K562 (cell line): ENCODE measurements at regions not wholly inside any gene's neighbourhood (a gene's known extent, or its start where the extent isn't known, plus 50 kb on each side); places are given as distances from the start of the nearest gene placed in this dataset.

Source experiments
- ATAC-seq: fragments of 200-7000 bp; cut with Tn5 transposase; 3 replicates; pipeline ENCODE4 v1.9.1; 2020; ENCODE audit warnings: moderate library complexity
- BruUV-seq: library from RNA; stranded (reverse); fragments of 400-500 nt; replicated peaks from 2 replicates; lab custom pipeline; 2021; lab: Mats Ljungman, UMichigan
- CTCF ChIA-PET: fragments of 300-600 bp; formaldehyde crosslinking; extraction: SDS; loops from one replicate; lab custom pipeline; 2021; ENCODE audit warnings: low intra/inter-chr PET ratio; lab: Yijun Ruan, JAX
- POLR2A ChIA-PET: fragments of 300-600, 350-650 bp; sonication (Branson Sonifier 250); formaldehyde crosslinking; extraction: SDS; loops from one replicate; lab custom pipeline; 2021; ENCODE audit warnings: antibody characterized with exemption, inconsistent platforms; lab: Yijun Ruan, JAX
- DNase-seq, 4 experiments: peaks; one replicate each; pipeline versions ENCODE4 v3.0.0 to v3.0.0-alpha.2; 2011 to 2018; ENCODE audit warnings: low spot score in 3 of 4, mixed read lengths in 3 of 4; ENCODE audit errors: extremely low read depth in 1 of 4
- FAIRE-seq: peaks from 2 replicates; lab custom pipeline; 2011; peaks lifted over from hg19 to GRCh38; lab: Jason Lieb, UNC
- H2AFZ ChIP-seq: 2 replicates; pipeline ENCODE4 v1.6.0; 2011; ENCODE audit warnings: low read depth, low read length, control low read depth, inconsistent platforms
- H3K27ac ChIP-seq: fragments of 200-600 bp; 3 replicates; pipeline ENCODE4 v1.8.0; 2011; ENCODE audit warnings: low read depth, mild to moderate bottlenecking, control low read depth, inconsistent platforms, low read length, moderate library complexity, mixed read lengths; ENCODE audit errors: extremely low read depth
- H3K27me3 ChIP-seq, 2 experiments: fragments of 300-600 bp in 1 of 2; 2 replicates in 1 of 2; 3 replicates in 1 of 2; pipeline versions ENCODE4 v1.6.0 to v1.8.0; 2011; ENCODE audit warnings: inconsistent platforms in 2 of 2, low read length in 2 of 2, mild to moderate bottlenecking in 1 of 2, mixed read lengths in 1 of 2, moderate library complexity in 1 of 2; ENCODE audit not compliant: control insufficient read depth in 2 of 2, insufficient read depth in 2 of 2
- H3K36me3 ChIP-seq: fragments of 300-600 bp; 3 replicates; pipeline ENCODE4 v1.8.0; 2011; ENCODE audit warnings: mild to moderate bottlenecking, low read length, inconsistent platforms; ENCODE audit not compliant: control insufficient read depth, insufficient read depth
- H3K4me1 ChIP-seq, 2 experiments: fragments of 200-600 bp in 1 of 2; replicated peaks in 1 of 2; 2 replicates in 1 of 2; 3 replicates in 1 of 2; pipeline versions ENCODE4 v1.5.1 to v1.8.0; 2011; ENCODE audit warnings: inconsistent platforms in 2 of 2, low read length in 2 of 2, mild to moderate bottlenecking in 1 of 2, mixed read lengths in 1 of 2, moderate library complexity in 1 of 2; ENCODE audit not compliant: control insufficient read depth in 2 of 2, insufficient read depth in 2 of 2
- H3K4me2 ChIP-seq: 2 replicates; pipeline ENCODE4 v1.6.1; 2011; ENCODE audit warnings: low read length, control low read depth, inconsistent platforms, mixed read lengths; ENCODE audit not compliant: insufficient read depth
- H3K4me3 ChIP-seq: fragments of 200-600 bp; sonication (generic), shearing (Covaris generic); 2 replicates; pipeline ENCODE4 v1.5.1; 2016; ENCODE audit warnings: control low read depth, inconsistent platforms
- H3K79me2 ChIP-seq: fragments of 200-600 bp; 3 replicates; pipeline ENCODE4 v1.8.0; 2011; ENCODE audit warnings: low read length, inconsistent platforms; ENCODE audit not compliant: control insufficient read depth, insufficient read depth
- H3K9ac ChIP-seq, 2 experiments: 2 replicates each; pipeline versions ENCODE4 v1.6.0 to v1.6.1; 2011; ENCODE audit warnings: low read depth in 2 of 2, low read length in 2 of 2, control low read depth in 1 of 2, inconsistent platforms in 1 of 2, mild to moderate bottlenecking in 1 of 2, mixed read lengths in 1 of 2; ENCODE audit not compliant: insufficient read depth in 1 of 2
- H3K9me1 ChIP-seq: one replicate; pipeline ENCODE4 v1.6.0; 2011; ENCODE audit warnings: inconsistent platforms, mild to moderate bottlenecking, low read length, moderate library complexity; ENCODE audit not compliant: control insufficient read depth, insufficient read depth
- H3K9me3 ChIP-seq: replicated peaks from 2 replicates; pipeline ENCODE4 v1.5.1; 2011; ENCODE audit warnings: low read depth, low read length, inconsistent platforms; ENCODE audit not compliant: control insufficient read depth, insufficient read depth
- H4K20me1 ChIP-seq: replicated peaks from 2 replicates; pipeline ENCODE4 v1.6.1; 2011; ENCODE audit warnings: low read length, inconsistent platforms, mixed read lengths; ENCODE audit not compliant: control insufficient read depth, insufficient read depth
- ARHGAP35 ChIP-seq: fragments of 450-650 bp; IDR thresholded peaks from 2 replicates; pipeline ENCODE4 v1.6.1; 2018; ENCODE audit not compliant: partially characterized antibody
- CEBPB ChIP-seq: fragments of 450-650 bp; IDR thresholded peaks from 2 replicates; pipeline ENCODE4 v1.6.1; 2016; ENCODE audit warnings: missing genetic modification characterization, missing compliant biosample characterization
- CEBPG ChIP-seq, 3 experiments: fragments of 200-800 bp in 1 of 3; sonication (Bioruptor generic) in 1 of 3; sonication (generic) in 1 of 3; formaldehyde crosslinking in 1 of 3; IDR thresholded peaks in 2 of 3; conservative IDR thresholded peaks in 1 of 3; 2 replicates each; pipeline versions ENCODE4 v1.6.1 to v1.8.0; 2016 to 2022; ENCODE audit warnings: missing compliant biosample characterization in 2 of 3, missing genetic modification characterization in 2 of 3, mild to moderate bottlenecking in 1 of 3, missing genetic modification reagents in 1 of 3
- GATAD2B ChIP-seq: fragments of 450-650 bp; IDR thresholded peaks from 2 replicates; pipeline ENCODE4 v1.6.1; 2017; ENCODE audit warnings: mild to moderate bottlenecking, borderline replicate concordance
- HEY1 ChIP-seq: fragments of 250-450 bp; sonication (Bioruptor Pico); IDR thresholded peaks from 2 replicates; pipeline ENCODE4 v1.5.0; 2020; ENCODE audit warnings: mild to moderate bottlenecking, moderate library complexity, borderline replicate concordance
- KHSRP ChIP-seq: fragments of 450-650 bp; IDR thresholded peaks from 2 replicates; pipeline ENCODE4 v1.6.1; 2017
- L3MBTL2 ChIP-seq: fragments of 450-650 bp; IDR thresholded peaks from 2 replicates; pipeline ENCODE4 v1.6.1; 2016; ENCODE audit warnings: mild to moderate bottlenecking, moderate library complexity
- NCOA6 ChIP-seq: fragments of 450-650 bp; IDR thresholded peaks from 2 replicates; pipeline ENCODE4 v1.6.1; 2017; ENCODE audit warnings: mild to moderate bottlenecking
- SAFB2 ChIP-seq: fragments of 200-400 bp; formaldehyde crosslinking; IDR thresholded peaks from 2 replicates; pipeline ENCODE4 v1.6.1; 2018; ENCODE audit warnings: borderline replicate concordance, low read length, low read depth, moderate library complexity; ENCODE audit not compliant: severe bottlenecking
- SMARCB1 ChIP-seq: IDR thresholded peaks from 2 replicates; pipeline ENCODE4 v1.6.1; 2011; ENCODE audit warnings: improper control_type of control experiment, low read depth; ENCODE audit not compliant: insufficient read length
- TBP ChIP-seq: optimal IDR thresholded peaks from 2 replicates; pipeline ENCODE3; 2011; ENCODE audit warnings: low read depth, low read length, improper control_type of control experiment
- ZFPM2 ChIP-seq: fragments of 250-450 bp; sonication (Bioruptor Pico); IDR thresholded peaks from 2 replicates; pipeline ENCODE4 v1.5.1; 2022; ENCODE audit warnings: mild to moderate bottlenecking
- ZNF239 ChIP-seq: fragments of 250-450 bp; sonication (Bioruptor Pico); IDR thresholded peaks from 2 replicates; pipeline ENCODE4 v1.4.0; 2020; ENCODE audit warnings: mild to moderate bottlenecking
- ZNF518B ChIP-seq: fragments of 250-450 bp; sonication (Bioruptor Pico); IDR thresholded peaks from 2 replicates; pipeline ENCODE4 v1.5.0; 2021; ENCODE audit warnings: mild to moderate bottlenecking, moderate library complexity
- WGBS: fragments of 100-300 bp; shearing (Covaris generic); methylation state at CpG from one replicate; pipeline ENCODE4 v1.1.6; 2016; ENCODE audit warnings: low coverage, mixed read lengths; ENCODE audit not compliant: insufficient coverage; ENCODE audit errors: missing lambda C conversion rate; 5-methylcytosine and 5-hydroxymethylcytosine counted together
- in situ Hi-C: fragments of 300-500 bp; cut with MboI; formaldehyde crosslinking; loops from 4 replicates; pipeline ENCODE4 v1.15.0; 2018; ENCODE audit warnings: inconsistent platforms, mixed read lengths
- intact Hi-C: fragments of 100-400 bp; cut with micrococcal nuclease; formaldehyde crosslinking; loops from 2 replicates; pipeline ENCODE4 v1.14.2; 2022

DNA sequence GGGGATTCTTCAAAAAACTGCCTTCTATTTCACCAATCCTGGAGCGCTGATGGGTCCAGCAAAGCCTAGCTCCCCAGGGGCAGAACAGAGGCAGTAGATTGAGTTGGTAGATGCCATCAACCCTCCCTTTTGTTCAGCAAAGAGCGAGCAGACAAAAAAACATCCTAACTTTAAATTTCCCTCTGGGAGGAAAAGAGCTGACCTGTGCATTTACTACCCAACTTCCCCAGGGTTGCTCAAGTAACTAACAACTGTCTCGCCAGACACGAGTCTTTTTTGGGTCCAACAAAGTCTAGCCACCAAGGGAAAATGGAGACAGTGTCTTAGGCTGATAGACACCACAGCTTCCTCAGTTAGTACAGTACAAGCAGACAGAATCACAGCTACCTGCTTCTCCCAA is 476.3 kb upstream of the GRIA1 start:
- Histone ChIP-seq H3K9me1 (no peaks in the 10 kb centered on the region), H3K9ac (no peak overlapping the region), H3K4me3 (no peak overlapping the region), H2AFZ (no peak overlapping the region), H3K27ac (no peak overlapping the region), H3K9me3 (no peaks in the 10 kb centered on the region), H3K27me3 (no peaks in the 10 kb centered on the region), H3K36me3 (no peaks in the 10 kb centered on the region), H4K20me1 (no peaks in the 10 kb centered on the region), H3K4me2 (no peak overlapping the region), H3K4me1 (no peaks in the 10 kb centered on the region), H3K79me2 (no peaks in the 10 kb centered on the region)
- DNase-seq: no peak
- BruUV-seq: no TSS peak
- in situ Hi-C loops: no loop called here
- ChIA-PET POLR2A (no interaction called here), CTCF (no interaction called here)
- no peak for ATAC-seq
- 0% methylated on average over 4 of the region's 4 CpGs for WGBS
- intact Hi-C loops: no loop called here
- FAIRE-seq: no peak
- no peak for TF ChIP-seq TBP
- no peak for TF ChIP-seq ARHGAP35
- TF ChIP-seq HEY1 (CRISPR knock-in tag): no peak
- no peak for TF ChIP-seq L3MBTL2
- TF ChIP-seq ZNF239 (CRISPR knock-in tag): no peak
- no peak for TF ChIP-seq ZFPM2 (CRISPR knock-in tag)

DNA sequence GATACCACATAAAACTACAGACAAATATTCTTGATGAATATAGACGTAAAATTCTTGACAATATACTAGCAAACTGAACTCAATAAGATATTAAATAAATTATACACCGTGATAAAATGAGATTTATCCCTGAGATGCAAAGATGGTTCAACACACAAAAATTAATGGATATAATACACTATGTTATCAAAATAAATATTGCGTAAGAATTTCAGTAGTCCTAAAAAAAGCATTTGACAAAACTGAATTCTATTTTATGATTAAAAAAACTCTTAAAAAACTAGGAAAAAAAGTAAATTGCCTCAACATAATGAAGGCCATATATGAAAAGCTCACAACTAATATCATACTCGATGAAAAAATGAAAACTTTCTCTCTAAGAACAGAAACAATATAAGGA is 472.3 kb upstream of the GRIA1 start:
- no peaks in the 10 kb centered on the region for H3K36me3 ChIP-seq
- no peak overlapping the region for H3K9ac ChIP-seq
- 0% methylated on average over 4 of the region's 4 CpGs for WGBS

More for the DNA sequence above, 472.3 kb upstream of the GRIA1 start:
- H4K20me1 ChIP-seq: no peaks in the 10 kb centered on the region
- BruUV-seq: no TSS peak
- TF ChIP-seq SMARCB1 (no peak), CEBPB (tag) (peak; percentile 44; the same call in 1 of the 2 replicates), CEBPG (CRISPR knock-in tag; IDR thresholded peaks at IDR 0.05) (no peak), CEBPG (tag; conservative IDR thresholded peaks at IDR 0.05 in 1 of 2, IDR thresholded peaks at IDR 0.05 in 1 of 2) (peak in 1 of 2 experiments; percentile 87; a peak in 2 of 4 replicates), NCOA6 (no peak), SAFB2 (no peak), KHSRP (no peak), GATAD2B (no peak), ZNF518B (CRISPR knock-in tag) (no peak)
- CTCF ChIA-PET: no interaction called here
- H3K9me3 ChIP-seq: 0 out of 2 replicates have a peak, but pooled peaks cover 4% of the 10 kb centered on the region
- H3K4me2 ChIP-seq: no peak overlapping the region
- H3K4me3 ChIP-seq: no peak overlapping the region
- H3K4me1 ChIP-seq: no peaks in the 10 kb centered on the region
- H3K79me2 ChIP-seq: no peaks in the 10 kb centered on the region
- H2AFZ ChIP-seq: no peak overlapping the region
- no peaks in the 10 kb centered on the region for H3K27me3 ChIP-seq
- POLR2A ChIA-PET: no interaction called here
- intact Hi-C loops (no loop called here), in situ Hi-C loops (no loop called here)
- FAIRE-seq (no peak), DNase-seq (no peak), ATAC-seq (no peak)
- H3K9me1 ChIP-seq: no peaks in the 10 kb centered on the region
- no peak overlapping the region for H3K27ac ChIP-seq
